EL (cell line): ENCODE measurements at regions not wholly inside any gene's neighbourhood (a gene's known extent, or its start where the extent isn't known, plus 50 kb on each side); places are given as distances from the start of the nearest gene placed in this dataset.

ENCODE experiments used
- DNase-seq: peaks from one replicate; pipeline ENCODE4 v3.0.0-alpha.2; 2016

DNA sequence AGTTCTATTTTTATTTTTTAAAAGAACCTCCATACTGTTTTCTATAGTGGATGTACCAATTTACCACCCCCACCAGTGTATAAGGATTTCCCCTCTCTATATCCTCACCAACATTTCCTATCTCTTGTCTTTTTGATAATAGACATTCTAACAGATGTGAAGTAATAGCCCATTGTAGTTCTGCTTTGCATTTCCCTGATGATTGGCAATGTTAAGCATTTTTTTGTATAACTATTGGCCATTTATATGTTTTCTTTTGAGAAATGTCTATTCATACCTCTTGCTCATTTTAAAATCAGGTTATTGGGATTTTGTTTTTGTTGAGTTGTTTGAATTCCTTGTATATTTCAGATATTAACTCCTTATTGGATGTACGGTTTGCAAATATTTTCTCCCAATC lies 251.1 kb upstream of the HTR2C start:
- no peak for DNase-seq

DNA sequence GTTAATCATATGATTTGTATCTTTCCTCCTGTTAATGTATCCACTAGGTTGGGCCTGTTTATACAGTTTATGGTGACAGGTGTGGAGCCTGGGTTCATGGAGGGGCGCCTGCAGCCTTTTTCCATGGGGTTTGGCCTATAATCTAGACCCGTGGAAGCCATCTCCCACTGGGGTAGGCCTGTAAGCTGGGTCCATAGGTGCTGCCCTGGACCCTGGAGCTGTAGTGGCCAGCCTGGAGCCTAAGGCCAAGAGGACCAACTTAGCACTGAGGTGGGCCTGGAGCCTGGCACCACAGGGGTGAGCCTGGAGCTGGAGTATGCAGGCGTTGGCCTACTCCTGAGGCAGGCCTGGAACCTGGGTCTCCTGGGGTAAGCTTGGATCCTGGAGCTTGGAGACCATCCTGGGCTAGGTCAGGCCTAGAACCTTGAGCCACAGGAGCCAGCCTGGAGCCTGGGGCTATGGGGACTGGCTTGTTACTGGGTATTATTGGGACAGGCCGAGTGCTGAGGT lies 249.4 kb upstream of the HTR2C start:
- DNase-seq = no peak

GRCh38 chrX:114338870-114339269 lies 245.0 kb upstream of the HTR2C start:
- no peak for DNase-seq

DNA sequence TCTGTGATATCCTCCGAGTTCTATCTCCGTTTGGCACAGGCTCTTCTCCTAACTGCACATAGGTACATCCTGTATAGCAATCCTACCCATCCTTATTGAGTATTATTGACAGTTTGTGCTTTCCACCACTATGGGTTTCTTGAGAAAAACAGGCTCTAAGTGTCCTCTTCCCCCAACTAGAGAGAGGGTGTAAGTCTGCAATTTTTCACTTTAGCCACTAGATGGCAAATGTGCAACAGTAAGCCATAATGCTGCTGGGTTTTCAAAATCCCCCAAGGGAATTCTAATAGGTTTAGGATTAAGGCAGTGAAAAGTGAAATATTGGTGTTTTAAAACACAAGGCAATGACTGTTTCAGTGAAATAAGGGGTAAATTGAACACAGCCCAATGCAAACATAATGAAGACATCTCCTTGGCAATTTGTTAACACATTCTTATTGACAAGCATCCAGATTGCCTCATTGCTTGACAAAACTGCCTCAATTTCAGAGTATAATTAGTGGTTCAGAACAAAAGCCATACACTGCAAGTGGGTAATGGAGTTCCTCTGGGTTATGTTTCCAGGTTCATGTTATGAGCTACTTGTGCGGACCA lies 239.0 kb upstream of the HTR2C start:
- DNase-seq = peak; percentile 0

- no peak for DNase-seq
Measured at GRCh38 chrX:114361076-114361725, 222.7 kb upstream of the HTR2C start.

GRCh38 chrX:114363346-114363745 lies 220.5 kb upstream of the HTR2C start:
- DNase-seq = no peak

DNA sequence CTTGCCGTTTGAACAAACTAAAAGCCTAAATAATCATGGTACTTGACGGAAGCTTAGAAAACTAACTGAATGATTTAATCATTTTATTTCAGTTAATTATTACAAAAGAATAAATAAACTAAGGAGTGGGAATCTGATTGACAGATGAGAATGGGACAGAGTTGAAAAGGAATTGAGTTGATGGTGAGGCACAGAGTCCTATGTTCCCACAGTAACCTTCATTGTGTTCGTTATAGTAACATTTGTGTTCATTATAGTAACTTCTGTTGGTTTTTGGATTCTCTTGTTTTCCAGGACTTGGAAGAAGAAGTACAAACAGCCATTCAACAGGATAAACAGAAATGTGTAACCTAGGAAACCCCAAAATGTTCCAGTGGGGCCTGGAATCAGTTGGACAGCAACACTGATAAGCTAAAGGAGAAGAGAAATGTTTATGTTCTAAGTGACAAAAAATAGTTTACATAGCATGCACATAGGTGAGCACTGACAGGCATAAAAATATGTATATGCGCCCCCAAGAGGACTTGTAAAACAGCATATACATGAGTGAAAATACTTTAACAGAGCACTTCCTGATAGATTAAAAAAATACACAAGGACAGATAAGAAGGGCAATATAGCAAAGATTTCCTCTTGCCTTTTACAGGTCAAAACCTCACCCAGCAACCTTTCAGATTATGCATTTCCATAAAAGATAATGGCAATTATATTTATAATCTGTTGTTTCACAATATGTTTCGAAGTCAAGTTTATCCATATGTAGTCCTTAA lies 218.6 kb upstream of the HTR2C start:
- no peak for DNase-seq

DNA sequence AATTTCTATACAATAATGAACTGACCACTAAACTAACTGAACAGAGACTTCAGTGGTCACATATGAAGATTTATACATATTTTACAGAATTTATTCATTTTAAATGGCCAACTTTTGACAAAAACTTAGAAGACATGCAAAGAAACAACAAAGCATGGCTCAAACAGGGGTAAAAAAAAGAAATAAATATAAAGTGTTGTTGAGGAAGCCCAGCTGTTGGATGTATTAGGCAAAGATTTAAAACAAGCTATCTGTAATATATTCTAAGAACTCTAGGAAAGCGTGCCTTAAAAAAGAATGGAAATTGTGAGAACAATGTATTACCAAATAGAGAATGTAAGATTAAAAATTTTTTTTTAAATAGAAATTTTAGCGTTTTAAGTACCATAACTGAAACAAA lies 210.9 kb upstream of the HTR2C start:
- DNase-seq = no peak

DNA sequence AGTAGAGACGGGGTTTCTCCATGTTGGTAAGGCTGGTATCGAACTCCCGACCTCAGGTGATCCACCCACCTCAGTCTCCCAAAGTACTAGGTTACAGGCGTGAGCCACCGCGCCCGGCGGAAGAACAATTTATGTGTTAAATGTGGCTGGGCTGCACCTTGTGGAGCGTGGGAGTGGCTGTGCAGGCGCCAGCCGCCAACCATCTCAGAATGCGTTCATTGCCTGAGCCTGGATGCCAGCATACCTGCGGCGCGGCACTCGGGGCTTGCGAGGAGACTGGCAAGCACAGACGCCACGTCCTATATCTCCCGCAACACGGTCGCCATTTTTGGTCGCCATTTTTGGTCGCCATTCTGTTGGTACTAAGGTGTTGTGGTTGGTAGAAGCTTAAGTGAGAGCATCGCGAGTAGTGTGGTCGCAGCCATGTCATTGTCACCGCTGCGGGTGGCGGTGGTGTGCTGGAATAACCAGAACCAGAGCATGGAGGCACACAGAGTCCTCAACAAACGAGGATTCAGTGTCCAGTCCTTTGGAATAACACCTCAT lies 193.6 kb upstream of the HTR2C start:
- DNase-seq = no peak
